Glomerular endothelial cell (primary cell): ENCODE measurements at regions not wholly inside any gene's neighbourhood (a gene's known extent, or its start where the extent isn't known, plus 50 kb on each side); places are given as distances from the start of the nearest gene placed in this dataset.

Source experiments
- DNase-seq: peaks from one replicate; pipeline ENCODE4 v3.0.0-alpha.2; 2011; ENCODE audit warnings: low read depth, low spot score; ENCODE audit errors: extremely low read depth

- DNase-seq, result no peak
These were observed 59.8 kb upstream of the TBPL2 start for GRCh38 chr14:55500219-55500701.

- no peak for DNase-seq
These were observed 60.3 kb upstream of the TBPL2 start for GRCh38 chr14:55500708-55501107.

GRCh38 chr14:55502746-55503284 is 62.4 kb upstream of the TBPL2 start:
- DNase-seq, result no peak

- DNase-seq, result no peak
These were observed 65.4 kb upstream of the TBPL2 start for GRCh38 chr14:55505846-55506245.

- DNase-seq, result no peak
These were observed 68.3 kb upstream of the TBPL2 start for GRCh38 chr14:55508676-55509075.

GRCh38 chr14:55512421-55512820 is 67.6 kb upstream of the KTN1 start:
- DNase-seq, result no peak

GRCh38 chr14:55513491-55513890 is 66.5 kb upstream of the KTN1 start:
- no peak for DNase-seq

- DNase-seq, result peak; percentile 75
These were observed 65.1 kb upstream of the KTN1 start for GRCh38 chr14:55514819-55515490.

GRCh38 chr14:55516776-55517175 is 63.2 kb upstream of the KTN1 start:
- no peak for DNase-seq

- no peak for DNase-seq
These were observed 61.6 kb upstream of the KTN1 start for GRCh38 chr14:55518391-55518790.

GRCh38 chr14:55519473-55520080 is 60.4 kb upstream of the KTN1 start:
- no peak for DNase-seq

GRCh38 chr14:55523321-55523720 is 56.7 kb upstream of the KTN1 start:
- no peak for DNase-seq
